ENCODE measurements at regions not wholly inside any gene's neighbourhood (a gene's known extent, or its start where the extent isn't known, plus 50 kb on each side); places are given as distances from the start of the nearest gene placed in this dataset.

DNA sequence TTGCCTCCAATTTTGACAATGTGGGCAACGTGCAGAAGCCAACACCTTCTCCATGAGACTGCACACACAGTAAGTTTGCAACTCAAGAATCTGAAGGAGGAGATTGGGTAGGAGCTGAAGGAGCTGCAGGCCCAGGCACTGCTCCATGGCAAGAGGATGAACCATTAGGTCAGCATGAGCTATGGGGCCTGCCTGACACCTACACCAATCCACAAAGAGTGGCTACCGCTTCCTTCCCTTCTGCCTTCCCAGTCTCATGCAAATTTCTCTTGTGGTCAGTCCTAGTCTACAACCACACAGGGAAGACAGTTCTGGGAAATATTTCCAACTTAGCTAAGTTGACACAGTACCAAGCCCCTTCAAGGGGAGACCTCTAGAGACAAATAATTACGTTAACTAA lies 142.0 kb upstream of the ADO start:
- TF ChIP-seq FOSL2 (IDR thresholded peaks at IDR 0.05; ENCODE audit: borderline replicate concordance, low read depth) (no peak), MXI1 (IDR thresholded peaks at IDR 0.05; ENCODE audit: low read depth, low read length) (no peak), SMC3 (IDR thresholded peaks at IDR 0.05; ENCODE audit: low read depth, low read length) (no peak), CHD2 (IDR thresholded peaks at IDR 0.05; ENCODE audit: low read length, partially characterized antibody) (no peak)
- TF ChIP-seq, protein P1, sequence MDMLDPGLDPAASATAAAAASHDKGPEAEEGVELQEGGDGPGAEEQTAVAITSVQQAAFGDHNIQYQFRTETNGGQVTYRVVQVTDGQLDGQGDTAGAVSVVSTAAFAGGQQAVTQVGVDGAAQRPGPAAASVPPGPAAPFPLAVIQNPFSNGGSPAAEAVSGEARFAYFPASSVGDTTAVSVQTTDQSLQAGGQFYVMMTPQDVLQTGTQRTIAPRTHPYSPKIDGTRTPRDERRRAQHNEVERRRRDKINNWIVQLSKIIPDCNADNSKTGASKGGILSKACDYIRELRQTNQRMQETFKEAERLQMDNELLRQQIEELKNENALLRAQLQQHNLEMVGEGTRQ (IDR thresholded peaks at IDR 0.05; ENCODE audit: borderline replicate concordance, low read depth, low read length): no peak
- TF ChIP-seq, protein P2, sequence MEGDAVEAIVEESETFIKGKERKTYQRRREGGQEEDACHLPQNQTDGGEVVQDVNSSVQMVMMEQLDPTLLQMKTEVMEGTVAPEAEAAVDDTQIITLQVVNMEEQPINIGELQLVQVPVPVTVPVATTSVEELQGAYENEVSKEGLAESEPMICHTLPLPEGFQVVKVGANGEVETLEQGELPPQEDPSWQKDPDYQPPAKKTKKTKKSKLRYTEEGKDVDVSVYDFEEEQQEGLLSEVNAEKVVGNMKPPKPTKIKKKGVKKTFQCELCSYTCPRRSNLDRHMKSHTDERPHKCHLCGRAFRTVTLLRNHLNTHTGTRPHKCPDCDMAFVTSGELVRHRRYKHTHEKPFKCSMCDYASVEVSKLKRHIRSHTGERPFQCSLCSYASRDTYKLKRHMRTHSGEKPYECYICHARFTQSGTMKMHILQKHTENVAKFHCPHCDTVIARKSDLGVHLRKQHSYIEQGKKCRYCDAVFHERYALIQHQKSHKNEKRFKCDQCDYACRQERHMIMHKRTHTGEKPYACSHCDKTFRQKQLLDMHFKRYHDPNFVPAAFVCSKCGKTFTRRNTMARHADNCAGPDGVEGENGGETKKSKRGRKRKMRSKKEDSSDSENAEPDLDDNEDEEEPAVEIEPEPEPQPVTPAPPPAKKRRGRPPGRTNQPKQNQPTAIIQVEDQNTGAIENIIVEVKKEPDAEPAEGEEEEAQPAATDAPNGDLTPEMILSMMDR (IDR thresholded peaks at IDR 0.05): no peak

Measured in SK-N-SH (cell line).